ENCODE measurements at regions not wholly inside any gene's neighbourhood (a gene's known extent, or its start where the extent isn't known, plus 50 kb on each side); places are given as distances from the start of the nearest gene placed in this dataset.

DNA sequence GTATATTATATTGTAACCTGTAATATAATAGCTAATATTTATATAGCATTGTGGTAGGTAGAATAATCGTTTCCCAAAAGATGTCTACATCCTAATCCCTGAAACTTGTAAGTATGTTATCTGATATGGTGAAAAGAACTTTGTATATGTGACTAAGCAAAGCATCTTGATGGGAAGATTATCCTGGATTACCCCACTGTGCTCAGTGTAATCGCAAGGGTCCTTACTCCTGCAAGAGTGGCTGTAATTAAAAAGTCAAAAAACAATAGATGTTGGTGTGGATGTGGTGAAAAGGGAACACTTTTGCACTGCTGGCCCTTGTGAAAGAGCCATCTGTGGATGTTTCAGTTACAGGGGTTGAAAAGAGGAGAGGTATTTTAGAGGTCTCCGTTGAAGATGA lies 95.2 kb downstream of the EDN1 start:
- Histone ChIP-seq H3K9me3 (replicated peaks; ENCODE audit: low read length) (no peaks in the 10 kb centered on the region), H3K9ac (ENCODE audit: low read depth, low read length) (no peak overlapping the region), H3K36me3 (ENCODE audit: insufficient read depth, low read length) (no peaks in the 10 kb centered on the region)

DNA sequence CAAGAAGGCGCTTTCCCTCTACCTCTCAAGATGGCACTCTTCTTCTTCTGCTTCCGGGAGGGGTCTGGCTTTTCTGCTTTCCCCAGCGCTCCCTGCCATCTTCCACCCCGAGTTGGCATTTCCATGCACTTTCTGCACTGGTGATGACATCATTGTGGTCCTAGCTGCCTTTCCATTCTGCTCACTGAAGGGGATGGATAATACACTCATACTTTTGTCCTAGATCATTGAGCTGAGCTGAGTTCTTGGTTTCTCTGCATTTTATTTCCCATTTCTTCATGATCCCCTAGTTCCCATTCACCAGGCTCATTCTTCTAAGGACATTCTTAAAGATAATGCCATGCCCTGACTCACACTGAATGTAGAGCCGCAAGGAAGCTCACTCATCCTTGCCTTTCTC lies 96.7 kb downstream of the EDN1 start:
- H3K36me3 ChIP-seq (ENCODE audit: insufficient read depth, low read length): no peaks in the 10 kb centered on the region
- no peak overlapping the region for H3K4me3 ChIP-seq (ENCODE audit: low read length)
- no peak overlapping the region for H3K9ac ChIP-seq (ENCODE audit: low read depth, low read length)
- H3K9me3 ChIP-seq (replicated peaks; ENCODE audit: low read length): no peaks in the 10 kb centered on the region
- peaks cover 1% of the 10 kb centered on the region for H3K4me1 ChIP-seq (ENCODE audit: control insufficient read depth, insufficient read depth, low read length)
- no peak overlapping the region for H3K4me2 ChIP-seq (ENCODE audit: low read length)
- H3K27me3 ChIP-seq (ENCODE audit: control insufficient read depth, insufficient read depth, low read length): no peaks in the 10 kb centered on the region

More for the DNA sequence above, 95.2 kb downstream of the EDN1 start:
- Histone ChIP-seq H3K4me2 (ENCODE audit: low read length) (no peak overlapping the region), H3K4me1 (ENCODE audit: control insufficient read depth, insufficient read depth, low read length) (peaks cover 7% of the 10 kb centered on the region), H3K27me3 (ENCODE audit: control insufficient read depth, insufficient read depth, low read length) (no peaks in the 10 kb centered on the region), H3K4me3 (ENCODE audit: low read length) (no peak overlapping the region)

DNA sequence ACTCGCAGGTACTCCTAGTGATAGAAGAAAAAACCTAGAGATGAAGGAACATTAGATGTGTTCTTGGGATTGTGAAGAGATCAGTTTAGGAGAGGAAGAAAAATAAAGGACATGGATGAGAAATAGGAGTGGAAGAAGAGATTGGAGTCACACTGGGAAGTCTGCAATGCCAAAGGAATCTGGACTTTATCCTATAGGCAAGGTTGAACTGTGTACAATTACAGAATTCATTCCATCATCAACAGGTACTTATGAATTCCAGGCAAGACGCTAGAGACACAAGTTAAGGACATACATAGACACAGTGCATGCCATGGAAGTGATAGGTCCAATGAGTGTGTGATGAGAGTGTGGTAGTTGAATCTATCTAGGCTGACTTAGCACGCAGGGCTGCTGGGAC lies 101.3 kb downstream of the EDN1 start:
- Histone ChIP-seq H3K36me3 (ENCODE audit: insufficient read depth, low read length) (no peaks in the 10 kb centered on the region), H3K4me1 (ENCODE audit: control insufficient read depth, insufficient read depth, low read length) (no peaks in the 10 kb centered on the region), H3K4me3 (ENCODE audit: low read length) (no peak overlapping the region), H3K9ac (ENCODE audit: low read depth, low read length) (no peak overlapping the region), H3K4me2 (ENCODE audit: low read length) (no peak overlapping the region), H3K27me3 (ENCODE audit: control insufficient read depth, insufficient read depth, low read length) (no peaks in the 10 kb centered on the region), H3K9me3 (replicated peaks; ENCODE audit: low read length) (no peaks in the 10 kb centered on the region)

- H3K36me3 ChIP-seq (ENCODE audit: insufficient read depth, low read length): no peaks in the 10 kb centered on the region
- no peaks in the 10 kb centered on the region for H3K9me3 ChIP-seq (replicated peaks; ENCODE audit: low read length)
- H3K9ac ChIP-seq (ENCODE audit: low read depth, low read length): no peak overlapping the region
- H3K4me1 ChIP-seq (ENCODE audit: control insufficient read depth, insufficient read depth, low read length): no peaks in the 10 kb centered on the region
- no peak overlapping the region for H3K4me2 ChIP-seq (ENCODE audit: low read length)
- H3K27me3 ChIP-seq (ENCODE audit: control insufficient read depth, insufficient read depth, low read length): no peaks in the 10 kb centered on the region
- no peak overlapping the region for H3K4me3 ChIP-seq (ENCODE audit: low read length)
Measured at GRCh38 chr6:12392490-12392889, 102.3 kb downstream of the EDN1 start.

- no peak overlapping the region for H3K9ac ChIP-seq (ENCODE audit: low read depth, low read length)
Measured at GRCh38 chr6:12393100-12393499, 102.9 kb downstream of the EDN1 start.

DNA sequence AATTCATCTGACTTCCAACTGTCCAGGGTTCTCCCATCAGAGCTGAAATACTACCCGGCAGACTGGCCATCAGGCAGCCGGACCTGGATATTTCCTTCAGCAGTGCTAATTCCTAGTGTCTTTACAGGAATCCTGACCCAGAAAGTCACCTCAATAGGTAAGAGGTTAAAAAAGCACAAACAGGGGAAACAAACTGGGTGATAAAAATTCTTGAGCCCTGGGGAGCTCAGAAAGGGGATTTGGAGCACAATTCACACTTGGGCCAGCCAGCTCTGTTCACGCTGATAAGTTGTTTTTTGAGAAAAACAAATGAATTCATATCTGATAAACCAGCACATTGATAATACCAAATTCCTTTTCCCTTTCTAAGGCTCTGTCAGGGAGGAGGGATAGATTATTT lies 104.0 kb downstream of the EDN1 start:
- Histone ChIP-seq H3K9me3 (replicated peaks; ENCODE audit: low read length) (no peaks in the 10 kb centered on the region), H3K36me3 (ENCODE audit: insufficient read depth, low read length) (no peaks in the 10 kb centered on the region), H3K4me3 (ENCODE audit: low read length) (no peak overlapping the region), H3K27me3 (ENCODE audit: control insufficient read depth, insufficient read depth, low read length) (no peaks in the 10 kb centered on the region), H3K9ac (ENCODE audit: low read depth, low read length) (no peak overlapping the region), H3K4me1 (ENCODE audit: control insufficient read depth, insufficient read depth, low read length) (no peaks in the 10 kb centered on the region), H3K4me2 (ENCODE audit: low read length) (no peak overlapping the region)

More at GRCh38 chr6:12393100-12393499, 102.9 kb downstream of the EDN1 start:
- H3K27me3 ChIP-seq (ENCODE audit: control insufficient read depth, insufficient read depth, low read length): no peaks in the 10 kb centered on the region
- H3K36me3 ChIP-seq (ENCODE audit: insufficient read depth, low read length): no peaks in the 10 kb centered on the region
- H3K4me2 ChIP-seq (ENCODE audit: low read length): no peak overlapping the region
- no peak overlapping the region for H3K4me3 ChIP-seq (ENCODE audit: low read length)
- no peaks in the 10 kb centered on the region for H3K4me1 ChIP-seq (ENCODE audit: control insufficient read depth, insufficient read depth, low read length)
- no peaks in the 10 kb centered on the region for H3K9me3 ChIP-seq (replicated peaks; ENCODE audit: low read length)

GRCh38 chr6:12395898-12396297 lies 105.7 kb downstream of the EDN1 start:
- Histone ChIP-seq H3K4me3 (ENCODE audit: low read length) (no peak overlapping the region), H3K36me3 (ENCODE audit: insufficient read depth, low read length) (no peaks in the 10 kb centered on the region), H3K4me1 (ENCODE audit: control insufficient read depth, insufficient read depth, low read length) (no peaks in the 10 kb centered on the region), H3K9ac (ENCODE audit: low read depth, low read length) (no peak overlapping the region), H3K9me3 (replicated peaks; ENCODE audit: low read length) (no peaks in the 10 kb centered on the region), H3K27me3 (ENCODE audit: control insufficient read depth, insufficient read depth, low read length) (no peaks in the 10 kb centered on the region), H3K4me2 (ENCODE audit: low read length) (no peak overlapping the region)

GRCh38 chr6:12401200-12401599 lies 111.0 kb downstream of the EDN1 start:
- Histone ChIP-seq H3K27me3 (ENCODE audit: control insufficient read depth, insufficient read depth, low read length) (no peaks in the 10 kb centered on the region), H3K4me2 (ENCODE audit: low read length) (no peak overlapping the region), H3K36me3 (ENCODE audit: insufficient read depth, low read length) (no peaks in the 10 kb centered on the region)

DNA sequence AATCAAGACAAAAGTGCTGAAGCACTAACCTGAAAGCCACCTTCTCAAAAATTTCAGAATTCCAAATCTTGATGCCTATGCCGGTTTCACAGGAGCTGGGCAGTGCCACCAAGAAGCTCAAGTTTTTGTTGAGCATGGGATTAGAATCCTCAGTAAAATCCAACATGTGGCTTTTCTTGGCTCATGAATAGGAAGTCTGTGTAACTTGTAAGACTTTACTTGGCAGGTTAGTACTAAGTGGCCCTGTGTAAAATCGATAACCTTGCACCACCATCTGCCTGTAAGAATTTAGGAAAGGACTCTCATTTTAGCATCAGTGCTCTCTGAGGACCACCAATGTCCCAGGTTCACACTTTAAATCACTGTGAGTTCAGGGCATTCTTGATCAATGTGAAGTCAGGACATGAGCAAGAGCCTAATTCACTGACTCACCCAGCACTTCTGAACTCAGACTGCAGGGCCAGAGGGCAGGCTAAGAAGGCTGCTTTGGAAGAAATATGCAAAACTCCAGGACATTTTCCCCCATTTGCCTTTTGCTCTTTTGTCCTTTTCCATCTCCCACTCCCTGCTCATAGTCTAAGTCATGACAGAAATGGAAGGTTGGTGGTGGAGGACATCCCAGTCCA lies 113.2 kb downstream of the EDN1 start:
- Histone ChIP-seq H3K36me3 (ENCODE audit: insufficient read depth, low read length) (no peaks in the 10 kb centered on the region), H3K4me2 (ENCODE audit: low read length) (peak overlapping the region; percentile 71), H3K9ac (ENCODE audit: low read depth, low read length) (peak overlapping the region; percentile 64), H3K4me3 (ENCODE audit: low read length) (peak overlapping the region; percentile 25), H3K9me3 (replicated peaks; ENCODE audit: low read length) (no peaks in the 10 kb centered on the region), H3K4me1 (ENCODE audit: control insufficient read depth, insufficient read depth, low read length) (peaks cover 23% of the 10 kb centered on the region), H3K27me3 (ENCODE audit: control insufficient read depth, insufficient read depth, low read length) (no peaks in the 10 kb centered on the region)

More at GRCh38 chr6:12401200-12401599, 111.0 kb downstream of the EDN1 start:
- Histone ChIP-seq H3K4me3 (ENCODE audit: low read length) (no peak overlapping the region), H3K9me3 (replicated peaks; ENCODE audit: low read length) (no peaks in the 10 kb centered on the region), H3K4me1 (ENCODE audit: control insufficient read depth, insufficient read depth, low read length) (peaks cover 23% of the 10 kb centered on the region), H3K9ac (ENCODE audit: low read depth, low read length) (no peak overlapping the region)

DNA sequence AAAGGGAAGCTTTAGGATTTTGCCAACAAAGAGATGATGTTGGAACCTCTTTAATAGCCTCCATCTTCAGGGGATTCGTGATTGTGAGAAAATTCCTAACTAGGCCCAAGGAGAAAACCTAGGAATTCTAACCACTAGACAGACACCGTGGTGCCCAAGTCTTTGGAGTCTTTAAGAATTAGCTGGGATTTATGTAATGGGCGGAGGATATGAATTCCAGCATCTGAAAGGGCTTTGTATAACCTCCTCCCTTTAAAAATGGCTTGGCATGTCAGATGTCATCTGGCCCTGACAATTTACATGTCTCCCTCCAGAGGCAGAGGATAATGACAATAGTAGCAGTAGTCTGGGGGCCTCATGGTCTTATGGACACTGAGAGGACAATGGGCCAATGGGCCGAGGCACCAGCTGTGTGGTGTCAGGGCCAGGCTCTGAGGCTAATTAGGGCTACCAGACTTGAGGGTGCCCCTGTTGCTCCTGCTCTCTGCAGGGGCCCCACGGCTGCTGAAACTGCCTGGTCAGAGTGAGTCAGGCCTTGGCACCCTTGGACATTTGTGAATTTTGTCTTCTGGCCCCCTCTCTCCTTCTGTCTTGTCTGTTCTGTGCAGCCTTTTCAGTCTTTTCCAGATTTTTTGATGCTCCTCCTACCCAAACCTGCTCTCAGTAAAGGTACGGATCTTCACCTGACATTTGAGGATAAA lies 113.9 kb downstream of the EDN1 start:
- Histone ChIP-seq H3K27me3 (ENCODE audit: control insufficient read depth, insufficient read depth, low read length) (no peaks in the 10 kb centered on the region), H3K9me3 (replicated peaks; ENCODE audit: low read length) (no peaks in the 10 kb centered on the region), H3K4me3 (ENCODE audit: low read length) (peak overlapping the region; percentile 25), H3K36me3 (ENCODE audit: insufficient read depth, low read length) (no peaks in the 10 kb centered on the region), H3K9ac (ENCODE audit: low read depth, low read length) (peak overlapping the region; percentile 64), H3K4me2 (ENCODE audit: low read length) (peak overlapping the region; percentile 71), H3K4me1 (ENCODE audit: control insufficient read depth, insufficient read depth, low read length) (peaks cover 23% of the 10 kb centered on the region)

GRCh38 chr6:12404651-12405050 lies 114.5 kb downstream of the EDN1 start:
- Histone ChIP-seq H3K9ac (ENCODE audit: low read depth, low read length) (no peak overlapping the region), H3K4me1 (ENCODE audit: control insufficient read depth, insufficient read depth, low read length) (peaks cover 23% of the 10 kb centered on the region), H3K36me3 (ENCODE audit: insufficient read depth, low read length) (no peaks in the 10 kb centered on the region), H3K27me3 (ENCODE audit: control insufficient read depth, insufficient read depth, low read length) (no peaks in the 10 kb centered on the region), H3K9me3 (replicated peaks; ENCODE audit: low read length) (no peaks in the 10 kb centered on the region), H3K4me2 (ENCODE audit: low read length) (no peak overlapping the region), H3K4me3 (ENCODE audit: low read length) (no peak overlapping the region)

DNA sequence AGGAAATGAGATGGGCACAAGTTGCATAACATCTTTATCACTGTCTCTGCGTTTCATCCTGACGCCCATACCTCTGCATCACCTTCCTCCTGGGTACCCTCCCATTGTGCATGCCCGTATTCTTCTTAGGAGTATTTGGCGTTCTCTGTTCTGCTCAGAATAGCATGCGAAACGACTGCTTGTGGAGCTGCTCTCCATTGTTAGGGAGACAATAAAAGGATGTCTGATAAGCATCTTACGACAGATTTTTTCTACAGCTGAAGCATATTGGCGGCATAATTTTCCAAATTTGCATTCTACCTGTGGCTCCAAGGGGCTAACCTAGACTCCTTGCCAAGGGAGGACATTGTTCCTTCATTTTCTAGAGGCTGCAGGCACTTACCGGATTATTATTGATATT lies 118.6 kb downstream of the EDN1 start:
- no peaks in the 10 kb centered on the region for H3K9me3 ChIP-seq (replicated peaks; ENCODE audit: low read length)
- H3K4me3 ChIP-seq (ENCODE audit: low read length): no peak overlapping the region
- no peaks in the 10 kb centered on the region for H3K36me3 ChIP-seq (ENCODE audit: insufficient read depth, low read length)
- no peaks in the 10 kb centered on the region for H3K27me3 ChIP-seq (ENCODE audit: control insufficient read depth, insufficient read depth, low read length)
- H3K4me1 ChIP-seq (ENCODE audit: control insufficient read depth, insufficient read depth, low read length): peaks cover 23% of the 10 kb centered on the region
- no peak overlapping the region for H3K9ac ChIP-seq (ENCODE audit: low read depth, low read length)
- H3K4me2 ChIP-seq (ENCODE audit: low read length): no peak overlapping the region
